Neural crest cell (in vitro differentiated cells): ENCODE measurements at regions not wholly inside any gene's neighbourhood (a gene's known extent, or its start where the extent isn't known, plus 50 kb on each side); places are given as distances from the start of the nearest gene placed in this dataset.
"Not testable (repeated sequence)": the region's sequence is repeated elsewhere in the genome, so short reads cannot be mapped to it uniquely, and the experiment has no call there.

Experiments
- DNase-seq: peaks from one replicate; pipeline ENCODE4 v3.0.0; 2021; ENCODE audit warnings: low read depth, mixed read lengths, low spot score
- H3K27ac Mint-ChIP-seq: one replicate; pipeline ENCODE4 v1.8.0; 2021; ENCODE audit warnings: mild to moderate bottlenecking, mixed read lengths; ENCODE audit not compliant: unreplicated experiment
- H3K27me3 Mint-ChIP-seq: 2 replicates; pipeline ENCODE4 v1.8.0; 2021; ENCODE audit warnings: low read depth, mild to moderate bottlenecking, mixed read lengths
- H3K36me3 Mint-ChIP-seq: 2 replicates; pipeline ENCODE4 v1.8.0; 2021; ENCODE audit warnings: low read depth, mild to moderate bottlenecking, mixed read lengths
- H3K4me1 Mint-ChIP-seq: 2 replicates; pipeline ENCODE4 v1.8.0; 2021; ENCODE audit warnings: mixed read lengths
- H3K4me3 Mint-ChIP-seq: one replicate; pipeline ENCODE4 v1.8.0; 2021; ENCODE audit warnings: mild to moderate bottlenecking, mixed read lengths
- H3K9me3 Mint-ChIP-seq: 2 replicates; pipeline ENCODE4 v1.8.0; 2021; ENCODE audit warnings: mixed read lengths
- CTCF ChIP-seq: fragments of 200-600 bp; sonication (generic); conservative IDR thresholded peaks from 2 replicates; pipeline ENCODE4 v1.5.0; 2021; ENCODE audit warnings: antibody characterized with exemption, mild to moderate bottlenecking

DNA sequence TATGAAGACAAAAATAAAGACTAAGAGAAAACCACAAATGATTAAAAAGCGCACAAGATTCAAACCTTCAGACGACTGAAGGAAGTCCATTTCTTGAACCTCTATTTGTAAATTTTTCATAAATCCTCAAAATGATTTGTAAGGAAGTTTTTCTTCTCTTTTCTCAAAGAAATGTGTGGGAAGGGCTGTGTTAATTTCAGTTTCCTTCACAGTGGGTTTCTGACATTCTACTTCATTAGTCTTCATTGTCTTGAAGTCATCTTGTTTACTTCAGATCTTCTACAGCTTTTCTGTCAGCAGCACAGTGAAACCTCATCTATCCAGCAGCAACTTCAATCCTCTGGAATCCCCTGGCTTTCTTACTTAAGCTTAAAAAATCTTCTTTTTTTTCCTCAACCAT, 87.6 kb upstream of the MYLIP start:
- H3K9me3 Mint-ChIP-seq, result peaks cover 7% of the 10 kb centered on the region
- no peak overlapping the region for H3K27ac Mint-ChIP-seq
- no peaks in the 10 kb centered on the region for H3K27me3 Mint-ChIP-seq
- no peaks in the 10 kb centered on the region for H3K4me1 Mint-ChIP-seq
- TF ChIP-seq CTCF, result no peak
- no peak overlapping the region for H3K4me3 Mint-ChIP-seq
- no peak for DNase-seq
- peaks cover 8% of the 10 kb centered on the region for H3K36me3 Mint-ChIP-seq

DNA sequence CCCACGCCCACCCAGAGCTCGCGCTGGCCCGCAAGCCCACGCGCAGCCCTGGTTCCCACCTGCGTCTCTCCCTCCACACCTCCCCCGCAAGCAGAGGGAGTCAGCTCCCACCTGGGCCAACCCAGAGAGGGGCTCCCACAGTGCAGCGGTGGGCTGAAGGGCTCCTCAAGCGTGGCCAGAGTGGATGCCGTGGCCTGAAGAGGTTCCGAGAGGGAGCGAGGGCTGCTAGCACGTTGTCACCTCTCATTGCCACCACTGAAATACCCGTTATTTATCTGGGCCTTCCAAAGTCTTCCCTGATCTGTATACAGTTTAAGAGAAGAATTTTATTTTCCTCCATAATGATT, 88.3 kb upstream of the MYLIP start:
- DNase-seq, result no peak
- peaks cover 7% of the 10 kb centered on the region for H3K9me3 Mint-ChIP-seq
- no peak overlapping the region for H3K4me3 Mint-ChIP-seq
- no peak overlapping the region for H3K27ac Mint-ChIP-seq
- no peaks in the 10 kb centered on the region for H3K4me1 Mint-ChIP-seq
- H3K36me3 Mint-ChIP-seq, result peaks cover 8% of the 10 kb centered on the region
- TF ChIP-seq CTCF, result no peak
- no peaks in the 10 kb centered on the region for H3K27me3 Mint-ChIP-seq

DNA sequence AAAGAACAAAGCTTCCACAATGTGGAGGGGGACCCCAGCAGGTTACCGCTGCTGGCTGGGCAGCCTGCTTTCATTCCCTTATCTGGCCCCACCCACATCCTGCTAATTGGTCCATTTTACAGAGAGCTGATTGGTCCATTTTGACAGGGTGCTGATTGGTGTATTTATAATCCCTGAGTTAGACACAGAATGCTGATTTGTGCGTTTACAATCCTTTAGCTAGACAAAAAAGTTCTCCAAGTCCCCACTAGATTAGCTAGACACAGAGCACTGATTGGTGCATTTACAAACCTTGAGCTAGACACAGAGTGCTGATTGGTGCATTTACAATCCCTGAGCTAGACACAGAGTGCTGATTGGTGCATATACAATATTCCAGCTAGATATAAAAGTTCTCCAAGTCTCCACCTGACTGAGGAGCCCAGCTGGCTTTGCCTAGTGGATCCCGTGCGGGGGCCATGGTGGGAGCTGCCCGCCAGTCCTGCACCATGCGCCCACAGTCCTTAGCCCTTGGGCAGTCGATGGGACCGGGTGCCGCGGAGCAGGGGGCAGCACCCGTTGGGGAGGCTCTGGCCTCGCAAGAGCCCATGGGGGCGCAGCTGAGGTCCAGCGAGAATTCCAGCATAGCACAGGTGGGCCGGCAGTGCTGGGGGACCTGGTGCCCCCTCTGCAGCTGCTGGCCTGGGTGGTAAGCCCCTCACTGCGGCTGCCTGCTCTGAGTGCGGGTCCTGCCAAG, 88.8 kb upstream of the MYLIP start:
- not testable (repeated sequence) for H3K36me3 Mint-ChIP-seq, H3K4me1 Mint-ChIP-seq, H3K27me3 Mint-ChIP-seq, H3K27ac Mint-ChIP-seq, H3K4me3 Mint-ChIP-seq, DNase-seq, H3K9me3 Mint-ChIP-seq

GRCh38 chr6:16038938-16039337, 89.9 kb upstream of the MYLIP start:
- Mint-ChIP-seq H3K27me3 (no peaks in the 10 kb centered on the region), H3K4me3 (no peak overlapping the region), H3K9me3 (peaks cover 7% of the 10 kb centered on the region), H3K4me1 (no peaks in the 10 kb centered on the region), H3K27ac (no peak overlapping the region), H3K36me3 (peaks cover 8% of the 10 kb centered on the region)
- TF ChIP-seq CTCF, result no peak
- no peak for DNase-seq

- H3K27me3 Mint-ChIP-seq, result no peaks in the 10 kb centered on the region
- H3K4me1 Mint-ChIP-seq, result peaks cover 9% of the 10 kb centered on the region
- H3K27ac Mint-ChIP-seq, result no peak overlapping the region
- peaks cover 12% of the 10 kb centered on the region for H3K36me3 Mint-ChIP-seq
- no peak for TF ChIP-seq CTCF
- DNase-seq, result no peak
- H3K4me3 Mint-ChIP-seq, result no peak overlapping the region
- peaks cover 7% of the 10 kb centered on the region for H3K9me3 Mint-ChIP-seq
Measured at GRCh38 chr6:16035488-16036080, 93.3 kb upstream of the MYLIP start.

- peaks cover 8% of the 10 kb centered on the region for H3K36me3 Mint-ChIP-seq
- H3K9me3 Mint-ChIP-seq, result peaks cover 6% of the 10 kb centered on the region
- TF ChIP-seq CTCF, result no peak
- H3K4me1 Mint-ChIP-seq, result peaks cover 9% of the 10 kb centered on the region
- no peaks in the 10 kb centered on the region for H3K27me3 Mint-ChIP-seq
- no peak overlapping the region for H3K27ac Mint-ChIP-seq
- no peak for DNase-seq
- H3K4me3 Mint-ChIP-seq, result no peak overlapping the region
Measured at GRCh38 chr6:16033214-16033613, 95.7 kb upstream of the MYLIP start.
